ENCODE measurements at regions not wholly inside any gene's neighbourhood (a gene's known extent, or its start where the extent isn't known, plus 50 kb on each side); places are given as distances from the start of the nearest gene placed in this dataset.

DNA sequence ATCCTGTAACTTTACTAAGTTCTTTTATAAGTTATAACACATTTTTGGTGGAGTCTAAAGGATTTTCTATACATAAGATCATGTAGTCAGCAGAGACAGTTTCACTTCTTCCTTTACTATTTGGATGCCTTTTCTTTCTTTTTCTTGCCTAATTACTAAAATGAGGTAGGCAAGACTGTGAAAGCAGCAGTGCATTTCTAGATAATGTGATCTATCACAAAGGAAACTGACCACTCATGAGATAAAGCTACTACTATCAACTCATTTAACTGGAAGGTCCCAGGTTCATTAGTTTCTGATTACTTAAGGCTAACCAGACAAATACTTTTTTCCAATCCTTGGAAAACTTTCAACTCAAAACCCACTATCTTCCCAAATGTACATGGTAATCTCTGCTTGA, 196.2 kb upstream of the E2F8 start:
- CTCF ChIA-PET (ENCODE audit: partially characterized antibody) = no interaction called here
- Histone ChIP-seq H3K79me1 (ENCODE audit: low read depth, low read length) (no peaks in the 10 kb centered on the region), H2BK120ac (replicated peaks; ENCODE audit: low read depth, low read length) (no peak overlapping the region), H2BK12ac (ENCODE audit: low read depth, low read length) (no peak overlapping the region), H2BK20ac (ENCODE audit: low read length) (no peak overlapping the region), H2AK5ac (ENCODE audit: low read depth, low read length) (no peak overlapping the region), H2BK5ac (ENCODE audit: low read depth, low read length) (no peak overlapping the region), H3K27ac (ENCODE audit: low read depth, low read length) (no peak overlapping the region), H3K23me2 (ENCODE audit: low read depth, low read length) (no peaks in the 10 kb centered on the region), H3K79me2 (ENCODE audit: control insufficient read depth in 1 of 2, insufficient read depth in 2 of 2, low read length in 2 of 2) (no peaks in the 10 kb centered on the region), H2BK15ac (ENCODE audit: low read length) (no peak overlapping the region), H4K5ac (ENCODE audit: insufficient read length, low read depth, low read length) (no peak overlapping the region), H3K27me3 (replicated peaks in 1 of 4; ENCODE audit: control insufficient read depth in 3 of 4, extremely low read depth in 1 of 4, insufficient read depth in 3 of 4, low read length in 3 of 4) (no peaks in the 10 kb centered on the region), H3K4ac (replicated peaks; ENCODE audit: insufficient read length, low read depth, low read length) (no peak overlapping the region), H3K4me2 (ENCODE audit: insufficient read depth in 1 of 2, low read depth in 2 of 2, low read length in 2 of 2) (no peak overlapping the region), H3K9me3 (ENCODE audit: insufficient read depth in 2 of 2, low read depth in 1 of 2, low read length in 1 of 2) (no peaks in the 10 kb centered on the region), H3K18ac (ENCODE audit: extremely low read depth, low read length) (no peak overlapping the region), H3K4me1 (replicated peaks in 1 of 4; ENCODE audit: control insufficient read depth in 3 of 4, insufficient read depth in 4 of 4, low read length in 3 of 4) (peaks cover 0 to 8% (median 2%) of the 10 kb centered on the region in 4 experiments; a peak in 5 of 7 replicates), H4K8ac (ENCODE audit: extremely low read depth, insufficient read depth, low read length) (no peak overlapping the region), H3K9ac (replicated peaks in 1 of 4; ENCODE audit: extremely low read depth in 1 of 4, low read depth in 3 of 4, low read length in 3 of 4) (no peak overlapping the region), H3K23ac (ENCODE audit: insufficient read length) (no peak overlapping the region), H4K91ac (replicated peaks; ENCODE audit: insufficient read length, low read length) (no peak overlapping the region), H3K36me3 (ENCODE audit: control insufficient read depth in 2 of 4, insufficient read depth in 4 of 4, low read length in 3 of 4) (no peaks in the 10 kb centered on the region), H3K4me3 (ENCODE audit: extremely low read depth in 1 of 4, insufficient read depth in 2 of 4, low read depth in 3 of 4, low read length in 4 of 4) (no peak overlapping the region), H2AFZ (ENCODE audit: low read length) (no peak overlapping the region), H4K20me1 (replicated peaks in 1 of 2; ENCODE audit: control insufficient read depth in 1 of 2, insufficient read depth in 2 of 2, low read length in 2 of 2) (no peaks in the 10 kb centered on the region), H3K14ac (ENCODE audit: insufficient read length) (no peak overlapping the region), H3K56ac (replicated peaks; ENCODE audit: insufficient read length, low read depth, low read length) (no peak overlapping the region)
- FAIRE-seq = no peak
- DNase-seq (ENCODE audit: low read depth in 1 of 2, low spot score in 2 of 2) = no peak
- POLR2A ChIA-PET (ENCODE audit: partially characterized antibody) = no interaction called here
- TF ChIP-seq, protein P1, sequence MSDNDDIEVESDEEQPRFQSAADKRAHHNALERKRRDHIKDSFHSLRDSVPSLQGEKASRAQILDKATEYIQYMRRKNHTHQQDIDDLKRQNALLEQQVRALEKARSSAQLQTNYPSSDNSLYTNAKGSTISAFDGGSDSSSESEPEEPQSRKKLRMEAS (IDR thresholded peaks at IDR 0.05) = no peak
- no peak for TF ChIP-seq RNF2 (IDR thresholded peaks at IDR 0.05; ENCODE audit: borderline replicate concordance, low read depth, low read length, missing control alignments, poor library complexity, severe bottlenecking)
- TF ChIP-seq, protein P2, sequence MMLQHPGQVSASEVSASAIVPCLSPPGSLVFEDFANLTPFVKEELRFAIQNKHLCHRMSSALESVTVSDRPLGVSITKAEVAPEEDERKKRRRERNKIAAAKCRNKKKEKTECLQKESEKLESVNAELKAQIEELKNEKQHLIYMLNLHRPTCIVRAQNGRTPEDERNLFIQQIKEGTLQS (IDR thresholded peaks at IDR 0.05; ENCODE audit: insufficient read depth, low read depth, low read length) = no peak
- no peak for TF ChIP-seq POLR2A (IDR thresholded peaks at IDR 0.05; ENCODE audit: control extremely low read depth in 1 of 2, low read depth in 2 of 2, low read length in 2 of 2)
- no peak for TF ChIP-seq POU5F1 (IDR thresholded peaks at IDR 0.05; ENCODE audit: low read depth, low read length)
